ENCODE measurements at regions not wholly inside any gene's neighbourhood (a gene's known extent, or its start where the extent isn't known, plus 50 kb on each side); places are given as distances from the start of the nearest gene placed in this dataset.

DNA sequence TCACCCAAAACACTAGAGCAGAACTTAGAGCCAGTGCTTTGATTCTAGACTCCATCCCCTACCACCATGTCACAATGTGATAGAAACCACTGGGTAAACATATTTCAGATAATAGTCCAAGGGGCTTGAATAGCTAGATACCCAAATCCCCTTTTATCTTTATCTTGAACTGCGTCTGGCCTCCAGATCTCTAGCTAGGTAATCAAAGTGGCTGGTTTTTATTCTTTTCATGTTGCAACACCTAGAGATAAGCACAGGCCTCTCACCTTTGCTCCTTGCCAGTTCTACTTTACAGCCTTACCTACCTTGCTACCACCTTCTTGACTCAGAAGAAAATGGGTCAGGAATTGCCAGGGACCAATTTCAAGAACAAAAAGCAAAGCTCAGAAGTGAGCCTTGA, 171.2 kb downstream of the C1D start:
- no peaks in the 10 kb centered on the region for H3K27me3 ChIP-seq
- intact Hi-C loops (cut with DNase I) = no loop called here
- no peaks in the 10 kb centered on the region for H3K9me3 ChIP-seq
- TF ChIP-seq, protein P1, sequence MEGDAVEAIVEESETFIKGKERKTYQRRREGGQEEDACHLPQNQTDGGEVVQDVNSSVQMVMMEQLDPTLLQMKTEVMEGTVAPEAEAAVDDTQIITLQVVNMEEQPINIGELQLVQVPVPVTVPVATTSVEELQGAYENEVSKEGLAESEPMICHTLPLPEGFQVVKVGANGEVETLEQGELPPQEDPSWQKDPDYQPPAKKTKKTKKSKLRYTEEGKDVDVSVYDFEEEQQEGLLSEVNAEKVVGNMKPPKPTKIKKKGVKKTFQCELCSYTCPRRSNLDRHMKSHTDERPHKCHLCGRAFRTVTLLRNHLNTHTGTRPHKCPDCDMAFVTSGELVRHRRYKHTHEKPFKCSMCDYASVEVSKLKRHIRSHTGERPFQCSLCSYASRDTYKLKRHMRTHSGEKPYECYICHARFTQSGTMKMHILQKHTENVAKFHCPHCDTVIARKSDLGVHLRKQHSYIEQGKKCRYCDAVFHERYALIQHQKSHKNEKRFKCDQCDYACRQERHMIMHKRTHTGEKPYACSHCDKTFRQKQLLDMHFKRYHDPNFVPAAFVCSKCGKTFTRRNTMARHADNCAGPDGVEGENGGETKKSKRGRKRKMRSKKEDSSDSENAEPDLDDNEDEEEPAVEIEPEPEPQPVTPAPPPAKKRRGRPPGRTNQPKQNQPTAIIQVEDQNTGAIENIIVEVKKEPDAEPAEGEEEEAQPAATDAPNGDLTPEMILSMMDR (IDR thresholded peaks at IDR 0.05) = no peak
- no peak for TF ChIP-seq POLR2A (IDR thresholded peaks at IDR 0.05)
- H3K4me3 ChIP-seq = no peak overlapping the region
- no peak overlapping the region for H3K27ac ChIP-seq
- no peaks in the 10 kb centered on the region for H3K36me3 ChIP-seq (replicated peaks in 1 of 2; ENCODE audit: insufficient read depth in 1 of 2, low read depth in 2 of 2)
- DNase-seq = no peak
- WGBS, 2 donors = 19 to 38% methylated on average over 1 of the region's 1 CpG
- no peak for ATAC-seq
- H3K4me1 ChIP-seq = no peaks in the 10 kb centered on the region

DNA sequence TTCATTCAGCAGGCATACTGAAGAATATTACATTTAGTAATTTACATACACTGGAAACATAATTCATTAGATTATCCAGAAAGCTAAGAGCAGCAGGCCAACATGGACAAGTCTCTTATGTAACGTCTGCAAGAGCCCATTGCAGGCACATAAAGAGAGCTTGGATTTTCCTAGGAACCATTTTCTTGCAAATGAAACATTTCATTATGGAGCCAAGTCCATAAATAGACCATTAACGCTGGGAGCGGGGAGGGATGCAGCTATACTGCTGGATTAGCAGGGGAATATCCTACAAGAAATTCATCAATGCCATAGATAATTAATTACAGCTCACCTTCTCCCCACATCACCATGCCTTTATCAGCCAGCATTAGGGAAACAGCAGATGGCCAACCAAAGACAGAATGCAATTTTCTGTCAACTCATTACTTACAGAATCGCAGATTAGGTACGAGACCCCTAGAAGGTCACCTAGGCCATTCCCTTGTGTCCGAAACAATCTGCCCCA, 170.4 kb downstream of the C1D start:
- Histone ChIP-seq H3K4me3 (no peak overlapping the region), H3K4me1 (no peaks in the 10 kb centered on the region), H3K36me3 (replicated peaks in 1 of 2; ENCODE audit: insufficient read depth in 1 of 2, low read depth in 2 of 2) (no peaks in the 10 kb centered on the region), H3K27ac (no peak overlapping the region), H3K9me3 (no peaks in the 10 kb centered on the region), H3K27me3 (no peaks in the 10 kb centered on the region)
- ATAC-seq (no peak), DNase-seq (no peak)
- whole genome bisulfite sequencing, 2 donors = 73 to 82% methylated on average over 6 of the region's 6 CpGs
- no peak for TF ChIP-seq POLR2A (IDR thresholded peaks at IDR 0.05)
- TF ChIP-seq, protein P1 (IDR thresholded peaks at IDR 0.05) = no peak
- intact Hi-C loops (cut with DNase I) = no loop called here

DNA sequence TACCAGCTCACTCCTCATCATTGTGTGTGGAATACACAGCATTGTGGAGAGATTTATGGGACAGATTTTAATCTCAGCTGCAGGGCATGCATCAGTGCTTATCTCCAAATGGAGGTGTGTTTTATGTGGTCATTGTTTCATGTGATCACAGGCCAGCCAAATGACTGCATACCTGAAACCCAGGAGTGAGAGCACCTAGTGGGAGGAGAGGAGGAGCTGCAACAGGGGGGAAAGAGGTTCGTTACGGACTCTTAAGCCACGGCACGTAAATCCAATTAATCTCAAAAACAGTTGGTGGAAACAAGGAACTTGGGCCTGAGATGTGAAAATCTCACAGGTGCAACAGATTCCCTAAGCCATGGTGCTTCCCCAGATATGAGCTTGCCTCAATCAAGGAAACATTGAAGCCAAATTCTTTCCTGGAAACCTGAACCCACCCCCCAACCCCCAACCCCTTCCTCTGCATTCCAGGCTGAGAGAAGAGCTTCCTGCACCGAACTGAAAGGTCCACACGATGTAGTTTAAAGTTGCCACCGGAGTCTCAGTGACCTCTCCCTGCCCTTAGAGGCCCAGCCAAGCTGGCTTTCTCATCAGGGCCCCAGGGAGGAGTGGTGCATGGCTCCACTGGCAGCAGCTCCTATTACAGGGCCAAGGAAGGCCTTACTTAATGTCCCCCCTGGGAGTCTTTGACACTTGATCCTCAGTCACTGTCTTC, 167.4 kb downstream of the C1D start:
- 59 to 61% methylated on average over 7 of the region's 7 CpGs for WGBS, 2 donors
- peaks cover 7% of the 10 kb centered on the region for H3K4me1 ChIP-seq
- no peak overlapping the region for H3K4me3 ChIP-seq
- peak overlapping the region in 2 of 4 donors; percentile 19 to 38 for H3K27ac ChIP-seq
- DNase-seq (peak in 2 of 4 donors; percentile 29 to 31), ATAC-seq (peak; percentile 64)
- intact Hi-C loops (cut with DNase I) = no loop called here
- TF ChIP-seq, protein P1 (IDR thresholded peaks at IDR 0.05) = no peak
- TF ChIP-seq POLR2A (IDR thresholded peaks at IDR 0.05) = no peak
- no peaks in the 10 kb centered on the region for H3K27me3 ChIP-seq
- H3K36me3 ChIP-seq (replicated peaks in 1 of 2; ENCODE audit: insufficient read depth in 1 of 2, low read depth in 2 of 2) = no peaks in the 10 kb centered on the region
- H3K9me3 ChIP-seq = no peaks in the 10 kb centered on the region

GRCh38 chr2:67896076-67896475, 166.7 kb downstream of the C1D start:
- no peaks in the 10 kb centered on the region for H3K36me3 ChIP-seq (replicated peaks in 1 of 2; ENCODE audit: insufficient read depth in 1 of 2, low read depth in 2 of 2)
- no peak for TF ChIP-seq POLR2A (IDR thresholded peaks at IDR 0.05)
- TF ChIP-seq, protein P1 (IDR thresholded peaks at IDR 0.05) = no peak
- 69 to 87% methylated on average over 8 of the region's 8 CpGs for WGBS, 2 donors
- H3K4me1 ChIP-seq = peaks cover 7% of the 10 kb centered on the region
- H3K4me3 ChIP-seq = no peak overlapping the region
- H3K27ac ChIP-seq = peak overlapping the region in 1 of 4 donors; percentile 38
- no peaks in the 10 kb centered on the region for H3K9me3 ChIP-seq
- DNase-seq (no peak), ATAC-seq (no peak)
- H3K27me3 ChIP-seq = no peaks in the 10 kb centered on the region
- intact Hi-C loops (cut with DNase I) = no loop called here

DNA sequence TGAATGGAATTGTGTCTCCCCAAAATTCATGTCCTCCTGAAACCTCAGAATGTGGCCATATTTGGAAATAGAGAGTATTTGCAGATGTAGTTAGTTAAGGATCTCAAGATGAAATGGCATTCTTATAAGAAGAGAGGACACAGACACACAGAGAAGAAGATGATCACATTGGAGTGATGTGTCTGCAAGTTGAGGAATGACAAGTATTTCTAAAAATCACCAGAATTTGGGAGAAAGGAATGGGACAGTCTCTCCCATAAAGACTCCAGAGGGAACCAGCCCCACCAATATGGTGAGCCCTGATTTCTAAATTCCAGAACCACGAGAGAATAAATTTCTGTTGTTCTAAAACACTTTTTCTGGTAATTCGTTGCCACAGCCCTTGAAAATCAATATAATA, 166.3 kb downstream of the C1D start:
- intact Hi-C loops (cut with DNase I) = no loop called here
- 42 to 66% methylated on average over 2 of the region's 2 CpGs for WGBS, 2 donors
- H3K27me3 ChIP-seq = no peaks in the 10 kb centered on the region

More for the DNA sequence above, 166.3 kb downstream of the C1D start:
- TF ChIP-seq, protein P1 (IDR thresholded peaks at IDR 0.05) = no peak
- TF ChIP-seq POLR2A (IDR thresholded peaks at IDR 0.05) = no peak
- Histone ChIP-seq H3K27ac (no peak overlapping the region), H3K36me3 (replicated peaks in 1 of 2; ENCODE audit: insufficient read depth in 1 of 2, low read depth in 2 of 2) (no peaks in the 10 kb centered on the region), H3K4me3 (no peak overlapping the region), H3K9me3 (no peaks in the 10 kb centered on the region), H3K4me1 (peaks cover 7% of the 10 kb centered on the region)
- DNase-seq = no peak
- no peak for ATAC-seq

Data from body of pancreas (tissue), 4 donors.